IMR-90 (cell line): ENCODE measurements at regions not wholly inside any gene's neighbourhood (a gene's known extent, or its start where the extent isn't known, plus 50 kb on each side); places are given as distances from the start of the nearest gene placed in this dataset.

Experiments
- CEBPB ChIP-seq: IDR thresholded peaks from 2 replicates; pipeline ENCODE4 v1.6.1; 2012; ENCODE audit warnings: low read depth, low read length, improper control_type of control experiment
- MAZ ChIP-seq: IDR thresholded peaks from 2 replicates; pipeline ENCODE4 v1.6.1; 2012; ENCODE audit warnings: low read depth, mild to moderate bottlenecking, low read length, improper control_type of control experiment, moderate library complexity, borderline replicate concordance
- MXI1 ChIP-seq: IDR thresholded peaks from 2 replicates; pipeline ENCODE4 v1.6.1; 2012; ENCODE audit warnings: low read depth, mild to moderate bottlenecking, low read length, moderate library complexity, borderline replicate concordance
- NFE2L2 ChIP-seq: fragments of 150-350 bp; IDR thresholded peaks from 2 replicates; pipeline ENCODE4 v1.6.1; 2016; ENCODE audit warnings: low read depth, mild to moderate bottlenecking, low read length
- POLR2A ChIP-seq: IDR thresholded peaks from 2 replicates; pipeline ENCODE4 v1.6.1; 2012; ENCODE audit warnings: mild to moderate bottlenecking, low read depth, low read length
- RCOR1 ChIP-seq: IDR thresholded peaks from 2 replicates; pipeline ENCODE4 v1.6.1; 2012; ENCODE audit warnings: mild to moderate bottlenecking, low read length, improper control_type of control experiment; ENCODE audit not compliant: insufficient replicate concordance
- RFX5 ChIP-seq: IDR thresholded peaks from 2 replicates; pipeline ENCODE4 v1.8.0; 2012; ENCODE audit warnings: low read depth, mild to moderate bottlenecking, low read length, moderate library complexity
- SMC3 ChIP-seq: fragments of 150-350 bp; IDR thresholded peaks from 2 replicates; pipeline ENCODE4 v1.6.1; 2016; ENCODE audit warnings: low read depth, mild to moderate bottlenecking, antibody characterized with exemption, low read length, moderate library complexity
- TF ChIP-seq, protein P1 (sequence below): conservative IDR thresholded peaks from 2 replicates; pipeline ENCODE4 v1.5.1; 2012; ENCODE audit warnings: mild to moderate bottlenecking, low read depth, low read length, improper control_type of control experiment
- TF ChIP-seq, protein P2 (sequence below): fragments of 150-350 bp; IDR thresholded peaks from 2 replicates; pipeline ENCODE4 v1.6.1; 2017; ENCODE audit warnings: mild to moderate bottlenecking, antibody characterized with exemption, low read length, low read depth

DNA sequence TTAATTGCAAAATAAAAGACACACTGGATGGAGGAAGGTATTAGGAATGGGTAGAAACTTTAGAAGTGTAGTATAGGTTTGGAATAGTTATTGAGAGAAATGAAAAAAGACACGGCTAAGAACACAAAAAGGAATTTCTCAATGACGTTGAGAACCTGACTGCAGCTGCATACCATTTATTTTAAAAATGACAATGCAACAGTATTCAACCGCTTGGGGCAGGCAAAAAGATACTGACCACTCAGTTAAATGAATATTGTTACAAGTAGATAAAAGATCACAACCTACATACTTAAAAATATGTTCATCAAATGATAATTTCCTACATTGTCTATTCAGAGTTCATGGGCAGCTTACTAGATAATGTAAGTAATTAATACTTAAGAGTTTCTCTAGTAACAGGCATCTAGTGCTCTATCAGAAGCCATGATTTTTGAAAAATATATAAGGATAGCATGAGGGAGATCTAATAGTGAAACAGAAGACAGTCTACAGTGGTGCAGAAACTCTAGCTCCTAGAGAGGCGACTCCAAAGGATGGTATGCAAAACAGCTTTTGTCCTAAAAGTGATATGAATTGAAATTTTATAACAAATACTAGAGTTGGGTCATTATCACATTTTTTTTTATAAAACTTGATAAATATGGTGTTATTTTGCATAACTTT lies 216.2 kb upstream of the VEGFC start:
- TF ChIP-seq SMC3 (no peak), NFE2L2 (no peak), POLR2A (no peak), CEBPB (no peak), MAZ (no peak), RFX5 (no peak), MXI1 (no peak), RCOR1 (no peak)
- TF ChIP-seq, protein P1, sequence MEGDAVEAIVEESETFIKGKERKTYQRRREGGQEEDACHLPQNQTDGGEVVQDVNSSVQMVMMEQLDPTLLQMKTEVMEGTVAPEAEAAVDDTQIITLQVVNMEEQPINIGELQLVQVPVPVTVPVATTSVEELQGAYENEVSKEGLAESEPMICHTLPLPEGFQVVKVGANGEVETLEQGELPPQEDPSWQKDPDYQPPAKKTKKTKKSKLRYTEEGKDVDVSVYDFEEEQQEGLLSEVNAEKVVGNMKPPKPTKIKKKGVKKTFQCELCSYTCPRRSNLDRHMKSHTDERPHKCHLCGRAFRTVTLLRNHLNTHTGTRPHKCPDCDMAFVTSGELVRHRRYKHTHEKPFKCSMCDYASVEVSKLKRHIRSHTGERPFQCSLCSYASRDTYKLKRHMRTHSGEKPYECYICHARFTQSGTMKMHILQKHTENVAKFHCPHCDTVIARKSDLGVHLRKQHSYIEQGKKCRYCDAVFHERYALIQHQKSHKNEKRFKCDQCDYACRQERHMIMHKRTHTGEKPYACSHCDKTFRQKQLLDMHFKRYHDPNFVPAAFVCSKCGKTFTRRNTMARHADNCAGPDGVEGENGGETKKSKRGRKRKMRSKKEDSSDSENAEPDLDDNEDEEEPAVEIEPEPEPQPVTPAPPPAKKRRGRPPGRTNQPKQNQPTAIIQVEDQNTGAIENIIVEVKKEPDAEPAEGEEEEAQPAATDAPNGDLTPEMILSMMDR = no peak
- TF ChIP-seq, protein P2, sequence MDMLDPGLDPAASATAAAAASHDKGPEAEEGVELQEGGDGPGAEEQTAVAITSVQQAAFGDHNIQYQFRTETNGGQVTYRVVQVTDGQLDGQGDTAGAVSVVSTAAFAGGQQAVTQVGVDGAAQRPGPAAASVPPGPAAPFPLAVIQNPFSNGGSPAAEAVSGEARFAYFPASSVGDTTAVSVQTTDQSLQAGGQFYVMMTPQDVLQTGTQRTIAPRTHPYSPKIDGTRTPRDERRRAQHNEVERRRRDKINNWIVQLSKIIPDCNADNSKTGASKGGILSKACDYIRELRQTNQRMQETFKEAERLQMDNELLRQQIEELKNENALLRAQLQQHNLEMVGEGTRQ = no peak
